Calu3 (cell line): ENCODE measurements at regions not wholly inside any gene's neighbourhood (a gene's known extent, or its start where the extent isn't known, plus 50 kb on each side); places are given as distances from the start of the nearest gene placed in this dataset.

Experiments used
- BruUV-seq: library from RNA; stranded (reverse); fragments of 400-500 nt; replicated peaks from 2 replicates; lab custom pipeline; 2021; lab: Mats Ljungman, UMichigan
- CTCF ChIA-PET: fragments of 300-600 bp; sonication (Branson Sonifier 250); formaldehyde crosslinking; loops from one replicate; lab custom pipeline; 2022; ENCODE audit warnings: antibody characterized with exemption; lab: Charles Lee
- DNase-seq: peaks from one replicate; pipeline ENCODE4 v3.0.0; 2022
- H3K27ac Mint-ChIP-seq: one replicate; pipeline ENCODE4 v1.8.0; 2022; ENCODE audit warnings: mixed read lengths; ENCODE audit not compliant: unreplicated experiment
- H3K27me3 Mint-ChIP-seq: one replicate; pipeline ENCODE4 v1.8.0; 2022; ENCODE audit warnings: mixed read lengths; ENCODE audit not compliant: unreplicated experiment
- H3K36me3 Mint-ChIP-seq: one replicate; pipeline ENCODE4 v1.8.0; 2022; ENCODE audit warnings: mild to moderate bottlenecking, moderate library complexity, mixed read lengths; ENCODE audit not compliant: insufficient read depth, unreplicated experiment
- H3K4me1 Mint-ChIP-seq: one replicate; pipeline ENCODE4 v1.8.0; 2022; ENCODE audit warnings: mild to moderate bottlenecking, low read depth, mixed read lengths; ENCODE audit not compliant: unreplicated experiment
- H3K4me3 Mint-ChIP-seq: one replicate; pipeline ENCODE4 v1.8.0; 2022; ENCODE audit warnings: mild to moderate bottlenecking, low read depth, moderate library complexity, mixed read lengths; ENCODE audit not compliant: unreplicated experiment
- H3K9me3 Mint-ChIP-seq: one replicate; pipeline ENCODE4 v1.8.0; 2022; ENCODE audit warnings: low read depth, mixed read lengths; ENCODE audit not compliant: unreplicated experiment
- intact Hi-C: fragments of 100-400 bp; cut with micrococcal nuclease; formaldehyde crosslinking; loops from one replicate; pipeline ENCODE4 v1.10.0; 2022; ENCODE audit not compliant: unreplicated experiment
- TF ChIP-seq, protein P1 (sequence below): fragments of 200-600 bp; IDR thresholded peaks from one replicate; pipeline ENCODE4 v1.8.0; 2022; ENCODE audit warnings: antibody characterized with exemption; ENCODE audit not compliant: unreplicated experiment

DNA sequence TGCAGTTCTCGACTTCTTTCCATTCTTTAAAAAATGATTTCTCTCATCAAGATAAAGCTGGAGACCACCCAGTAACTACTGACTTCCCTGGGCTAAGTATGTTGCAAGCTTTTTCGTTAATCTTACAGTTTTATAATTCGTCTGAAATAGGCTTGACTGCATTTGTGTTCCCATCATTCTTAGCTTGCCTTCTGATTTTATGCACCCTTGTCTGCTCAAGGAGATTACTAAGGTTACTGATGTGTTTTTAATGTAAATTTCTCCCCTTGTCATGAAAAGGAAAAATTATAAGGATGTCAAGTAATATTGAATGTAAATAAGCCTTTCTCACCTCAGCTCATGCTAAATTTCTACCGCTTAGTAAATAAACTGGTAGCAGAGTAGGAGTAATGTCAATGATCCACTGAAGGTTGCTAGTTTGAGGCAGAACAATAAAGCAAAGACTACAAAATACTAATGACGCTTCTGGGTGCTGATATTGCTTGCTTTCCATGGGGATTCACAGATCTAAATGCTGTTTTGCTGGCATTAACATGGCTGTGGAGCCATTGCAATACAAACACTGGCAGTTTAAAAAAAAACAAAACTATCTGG lies 91.9 kb upstream of the CDH20 start:
- Mint-ChIP-seq H3K9me3 (no peaks in the 10 kb centered on the region), H3K27ac (no peak overlapping the region), H3K36me3 (no peaks in the 10 kb centered on the region), H3K4me3 (no peak overlapping the region), H3K27me3 (peaks cover 36% of the 10 kb centered on the region), H3K4me1 (no peaks in the 10 kb centered on the region)
- CTCF ChIA-PET, result interaction anchor here (0.6 kb wide), 1 partner anchor 299 kb away, joined by 5 read pairs; no protein-coding TSS in a partner anchor
- DNase-seq, result no peak
- no TSS peak for BruUV-seq
- TF ChIP-seq, protein P1, sequence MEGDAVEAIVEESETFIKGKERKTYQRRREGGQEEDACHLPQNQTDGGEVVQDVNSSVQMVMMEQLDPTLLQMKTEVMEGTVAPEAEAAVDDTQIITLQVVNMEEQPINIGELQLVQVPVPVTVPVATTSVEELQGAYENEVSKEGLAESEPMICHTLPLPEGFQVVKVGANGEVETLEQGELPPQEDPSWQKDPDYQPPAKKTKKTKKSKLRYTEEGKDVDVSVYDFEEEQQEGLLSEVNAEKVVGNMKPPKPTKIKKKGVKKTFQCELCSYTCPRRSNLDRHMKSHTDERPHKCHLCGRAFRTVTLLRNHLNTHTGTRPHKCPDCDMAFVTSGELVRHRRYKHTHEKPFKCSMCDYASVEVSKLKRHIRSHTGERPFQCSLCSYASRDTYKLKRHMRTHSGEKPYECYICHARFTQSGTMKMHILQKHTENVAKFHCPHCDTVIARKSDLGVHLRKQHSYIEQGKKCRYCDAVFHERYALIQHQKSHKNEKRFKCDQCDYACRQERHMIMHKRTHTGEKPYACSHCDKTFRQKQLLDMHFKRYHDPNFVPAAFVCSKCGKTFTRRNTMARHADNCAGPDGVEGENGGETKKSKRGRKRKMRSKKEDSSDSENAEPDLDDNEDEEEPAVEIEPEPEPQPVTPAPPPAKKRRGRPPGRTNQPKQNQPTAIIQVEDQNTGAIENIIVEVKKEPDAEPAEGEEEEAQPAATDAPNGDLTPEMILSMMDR, result no peak
- intact Hi-C loops, result no loop called here

DNA sequence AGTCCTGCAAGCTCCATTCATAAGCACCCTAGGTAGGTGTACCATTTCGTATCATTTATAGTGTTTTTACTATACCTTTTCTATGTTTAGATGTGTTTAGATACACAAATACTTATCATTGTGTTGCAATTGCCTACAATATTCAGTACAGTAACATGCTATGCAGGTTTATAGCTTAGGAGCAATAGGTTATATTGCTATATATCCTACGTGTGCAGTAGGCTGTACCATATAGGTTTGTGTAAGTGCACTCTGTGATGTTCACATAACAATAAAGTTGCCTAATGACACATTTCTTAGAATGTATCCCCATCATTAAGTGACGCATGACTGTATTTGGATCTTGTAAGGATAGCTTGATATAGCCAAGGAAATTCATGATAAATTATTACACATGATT lies 88.6 kb upstream of the CDH20 start:
- no TSS peak for BruUV-seq
- no peaks in the 10 kb centered on the region for H3K4me1 Mint-ChIP-seq
- peaks cover 31% of the 10 kb centered on the region for H3K27me3 Mint-ChIP-seq
- intact Hi-C loops, result no loop called here
- no peak overlapping the region for H3K4me3 Mint-ChIP-seq
- H3K27ac Mint-ChIP-seq, result no peak overlapping the region
- CTCF ChIA-PET, result no interaction called here
- no peaks in the 10 kb centered on the region for H3K36me3 Mint-ChIP-seq
- TF ChIP-seq, protein P1, result no peak
- no peak for DNase-seq
- H3K9me3 Mint-ChIP-seq, result no peaks in the 10 kb centered on the region

DNA sequence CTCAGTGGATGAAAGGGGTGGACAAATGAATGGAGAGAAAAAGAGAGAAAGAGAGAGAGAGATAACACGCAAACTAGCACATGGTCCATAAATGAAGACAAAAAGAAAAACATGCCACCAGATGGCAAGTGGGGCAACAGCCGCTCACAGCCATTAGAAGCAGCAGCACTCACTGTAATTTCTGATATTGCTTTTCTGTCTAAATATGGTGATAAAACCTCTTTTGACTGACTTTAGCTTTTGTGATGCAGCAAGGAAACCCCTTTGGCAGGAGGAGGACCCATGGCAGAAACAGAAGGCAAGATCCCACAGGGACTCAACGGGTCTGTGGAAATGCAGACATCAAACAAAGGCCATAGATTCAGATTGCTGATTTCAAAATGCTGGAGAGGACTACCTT lies 88.0 kb upstream of the CDH20 start:
- CTCF ChIA-PET, result no interaction called here
- TF ChIP-seq, protein P1, result no peak
- no peaks in the 10 kb centered on the region for H3K36me3 Mint-ChIP-seq
- no peak for DNase-seq
- H3K27ac Mint-ChIP-seq, result no peak overlapping the region
- no TSS peak for BruUV-seq
- intact Hi-C loops, result no loop called here
- no peaks in the 10 kb centered on the region for H3K9me3 Mint-ChIP-seq
- H3K27me3 Mint-ChIP-seq, result peaks cover 25% of the 10 kb centered on the region
- no peaks in the 10 kb centered on the region for H3K4me1 Mint-ChIP-seq
- H3K4me3 Mint-ChIP-seq, result no peak overlapping the region

DNA sequence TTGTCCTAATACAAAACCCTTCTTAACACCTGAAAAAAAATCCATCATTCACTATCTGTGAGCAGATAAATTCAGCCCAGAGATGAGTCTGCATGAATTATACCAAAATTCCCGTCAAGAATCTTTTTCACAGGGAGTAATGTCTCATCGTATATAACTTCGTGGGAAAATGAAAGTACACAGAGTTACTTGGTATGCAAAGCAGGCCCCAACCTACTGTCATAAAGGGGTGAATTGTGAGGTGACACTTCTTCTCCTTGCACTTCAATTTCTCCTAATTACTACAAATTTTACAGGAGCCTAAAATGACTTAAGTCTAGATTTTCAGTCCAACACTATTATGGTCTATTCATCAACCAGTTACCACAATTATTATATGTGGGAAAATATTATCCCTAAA lies 84.6 kb upstream of the CDH20 start:
- H3K4me1 Mint-ChIP-seq, result no peaks in the 10 kb centered on the region
- no TSS peak for BruUV-seq
- DNase-seq, result no peak
- no peaks in the 10 kb centered on the region for H3K36me3 Mint-ChIP-seq
- CTCF ChIA-PET, result no interaction called here
- TF ChIP-seq, protein P1, result no peak
- H3K4me3 Mint-ChIP-seq, result no peak overlapping the region
- no peaks in the 10 kb centered on the region for H3K27me3 Mint-ChIP-seq
- no peak overlapping the region for H3K27ac Mint-ChIP-seq
- intact Hi-C loops, result no loop called here
- no peaks in the 10 kb centered on the region for H3K9me3 Mint-ChIP-seq
